SKM-1 treated with dmso at 0.1 percent for 144 hours (cell line): ENCODE measurements at regions not wholly inside any gene's neighbourhood (a gene's known extent, or its start where the extent isn't known, plus 50 kb on each side); places are given as distances from the start of the nearest gene placed in this dataset.
"Not testable (repeated sequence)": the region's sequence is repeated elsewhere in the genome, so short reads cannot be mapped to it uniquely, and the experiment has no call there.

ENCODE experiments used
- DNase-seq: peaks from one replicate; lab custom pipeline; 2025; ENCODE audit not compliant: unreplicated experiment; lab: John Stamatoyannopoulos, UW

DNA sequence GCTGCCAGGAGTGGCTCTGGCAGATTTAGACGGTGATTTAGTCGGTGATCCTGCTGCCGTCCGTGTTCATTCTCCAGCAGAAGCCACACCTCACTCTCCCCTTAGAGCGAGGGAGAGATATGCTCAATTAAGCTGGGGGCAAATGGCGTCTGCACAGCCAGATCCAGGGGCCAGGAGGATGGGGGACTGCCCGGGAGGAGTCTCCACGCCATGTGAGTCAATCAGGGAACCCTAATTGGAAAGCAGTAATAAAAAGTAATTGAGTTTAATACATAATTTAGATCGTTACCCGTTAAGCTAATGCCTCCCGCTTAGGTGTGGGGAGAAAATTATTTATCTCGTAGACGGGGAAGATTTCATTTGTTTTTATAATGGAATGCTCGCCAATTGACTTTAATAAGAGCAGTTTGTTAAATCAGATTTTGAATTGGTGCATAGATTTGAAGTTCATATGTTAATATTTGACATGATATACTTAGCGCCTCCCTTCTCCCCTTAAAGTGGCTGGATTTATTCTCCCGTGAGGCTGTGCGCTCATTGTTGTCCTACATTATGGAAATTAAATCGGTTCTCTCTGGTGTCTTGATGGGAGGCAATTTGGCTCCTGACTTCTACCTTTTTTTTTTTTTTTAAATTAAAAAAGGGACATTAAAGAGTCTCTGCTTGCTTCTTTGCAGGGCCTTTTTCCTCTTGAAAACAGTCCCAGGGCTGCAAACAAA is 104.9 kb upstream of the C14orf180 start:
- no peak for DNase-seq

DNA sequence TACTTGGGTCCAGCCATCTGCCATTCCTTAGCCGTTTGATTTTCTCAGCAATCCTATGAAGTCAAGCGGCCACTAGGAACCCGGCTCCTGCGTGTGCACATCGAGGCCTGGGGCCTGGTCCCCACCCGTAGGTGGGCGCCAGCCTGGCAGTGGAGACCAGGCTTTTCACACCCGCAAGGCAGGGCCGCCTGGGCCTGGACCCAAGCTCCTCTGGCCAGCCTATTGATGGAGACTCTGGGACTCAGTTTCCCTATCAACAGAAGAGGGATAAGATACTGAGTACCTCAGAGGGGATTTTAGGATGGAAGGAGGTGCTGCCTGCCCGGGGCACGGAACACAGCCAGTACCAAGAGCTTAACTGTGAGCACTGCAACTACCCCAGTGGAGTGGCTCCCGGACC is 104.3 kb upstream of the C14orf180 start:
- DNase-seq, result no peak

DNA sequence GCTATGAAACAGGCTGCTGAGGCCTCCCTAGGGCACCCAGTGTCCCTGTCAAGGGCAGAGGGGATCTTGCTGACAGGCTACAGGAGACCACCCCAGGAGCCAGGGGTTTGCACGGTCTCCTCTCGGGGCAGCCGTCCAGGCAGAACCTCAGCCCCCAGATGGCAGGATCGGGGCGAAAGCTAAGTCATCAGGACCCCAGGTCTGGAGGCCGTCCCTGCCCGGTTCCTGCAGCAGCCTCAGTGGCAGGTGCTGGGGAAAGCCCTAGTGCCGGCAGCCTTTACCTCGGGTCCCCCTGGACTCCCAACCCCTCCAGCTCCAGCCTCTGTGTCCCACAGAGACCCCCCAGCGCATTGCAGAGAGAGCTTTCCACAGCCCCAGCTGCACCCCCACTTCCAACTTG is 103.8 kb upstream of the C14orf180 start:
- no peak for DNase-seq

GRCh38 chr14:104476437-104476836 is 103.1 kb upstream of the C14orf180 start:
- no peak for DNase-seq

DNA sequence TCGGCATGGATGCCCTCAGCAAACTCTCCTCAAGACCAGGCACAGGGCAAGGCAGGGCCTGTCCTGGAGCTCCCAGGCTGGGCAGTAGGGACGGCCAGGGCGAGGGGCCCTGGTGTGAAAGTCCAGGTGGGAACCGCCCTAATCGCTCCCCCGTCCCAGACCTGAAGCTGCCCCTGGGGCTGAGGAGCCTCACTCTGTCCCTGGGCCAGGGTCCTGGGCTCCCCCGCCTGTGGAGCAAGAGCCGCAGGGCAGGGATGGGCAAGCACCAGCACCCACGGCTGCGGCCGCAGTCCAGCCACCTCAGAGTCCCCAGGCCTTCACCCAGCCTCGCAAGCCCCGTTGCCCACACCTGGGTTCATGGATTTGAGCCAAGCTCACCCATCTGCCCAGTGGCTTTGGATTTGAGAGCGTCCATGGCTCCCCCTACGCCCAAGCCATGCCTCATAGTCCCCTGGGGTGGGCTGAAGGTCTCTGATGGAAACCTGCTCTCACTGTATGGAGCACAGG is 102.4 kb upstream of the C14orf180 start:
- DNase-seq, result no peak

GRCh38 chr14:104477666-104478380 is 101.7 kb upstream of the C14orf180 start:
- DNase-seq, result no peak

DNA sequence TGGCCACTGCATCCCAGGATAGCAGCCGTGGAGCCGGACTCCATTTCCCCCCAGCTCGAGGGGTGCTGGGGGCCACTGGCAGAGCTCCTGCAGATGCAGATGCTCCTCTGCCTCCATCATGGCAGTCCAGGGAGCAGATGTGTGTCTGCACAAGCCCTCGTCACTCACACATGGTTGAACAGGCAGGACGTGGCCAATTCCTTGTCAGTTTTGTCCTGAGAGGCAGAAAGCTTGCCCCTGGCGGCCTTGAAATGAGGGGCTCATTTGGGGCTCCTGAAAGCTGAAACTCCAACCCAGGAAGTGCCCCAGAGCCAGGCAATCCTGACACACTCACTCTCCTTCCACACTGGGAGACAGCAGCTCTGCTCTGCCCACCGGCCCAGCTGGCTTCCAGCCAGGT is 100.9 kb upstream of the C14orf180 start:
- no peak for DNase-seq

DNA sequence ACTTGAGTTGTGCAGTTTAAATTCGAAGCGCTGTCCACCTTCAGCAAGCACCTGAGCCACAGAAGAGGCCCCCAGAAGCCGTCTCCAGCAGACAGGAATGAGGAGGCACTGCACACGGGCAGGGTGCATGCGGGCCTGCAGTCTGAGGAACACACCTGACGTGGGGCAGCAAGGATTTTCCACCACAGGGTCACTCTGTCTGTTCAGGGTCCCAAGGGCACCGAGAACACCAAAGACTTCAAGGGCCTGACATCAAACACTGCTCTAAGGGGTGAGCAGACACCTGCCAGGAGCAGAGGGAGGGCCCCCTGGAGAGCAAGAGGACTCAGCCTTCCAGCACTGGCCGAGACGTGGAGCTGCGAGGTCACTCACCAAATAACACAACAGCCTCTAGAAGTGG is 99.7 kb upstream of the C14orf180 start:
- DNase-seq, result no peak

GRCh38 chr14:104481323-104481722 is 98.2 kb upstream of the C14orf180 start:
- no peak for DNase-seq

- DNase-seq, result not testable (repeated sequence)
Measured at GRCh38 chr14:104482017-104482416, 97.5 kb upstream of the C14orf180 start.

GRCh38 chr14:104486222-104486923 is 93.2 kb upstream of the C14orf180 start:
- DNase-seq, result no peak

DNA sequence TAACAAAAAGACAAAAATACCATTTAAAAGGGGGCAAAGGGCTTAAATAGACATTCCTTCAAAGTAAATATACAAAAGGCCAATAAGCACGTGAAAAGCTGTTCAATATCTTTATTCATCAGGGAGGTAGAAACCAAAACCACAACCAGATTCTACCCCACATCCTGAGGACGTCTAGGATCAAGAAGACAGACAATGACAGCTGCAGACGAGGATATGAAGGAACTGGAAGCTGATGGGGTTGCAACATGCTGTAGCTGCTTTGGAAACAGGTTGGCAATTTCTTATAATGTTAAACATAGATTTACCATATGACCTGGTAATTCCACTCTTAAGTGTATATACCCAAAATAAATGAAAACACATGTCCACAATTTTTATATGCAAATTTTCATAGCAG is 85.1 kb upstream of the C14orf180 start:
- no peak for DNase-seq

DNA sequence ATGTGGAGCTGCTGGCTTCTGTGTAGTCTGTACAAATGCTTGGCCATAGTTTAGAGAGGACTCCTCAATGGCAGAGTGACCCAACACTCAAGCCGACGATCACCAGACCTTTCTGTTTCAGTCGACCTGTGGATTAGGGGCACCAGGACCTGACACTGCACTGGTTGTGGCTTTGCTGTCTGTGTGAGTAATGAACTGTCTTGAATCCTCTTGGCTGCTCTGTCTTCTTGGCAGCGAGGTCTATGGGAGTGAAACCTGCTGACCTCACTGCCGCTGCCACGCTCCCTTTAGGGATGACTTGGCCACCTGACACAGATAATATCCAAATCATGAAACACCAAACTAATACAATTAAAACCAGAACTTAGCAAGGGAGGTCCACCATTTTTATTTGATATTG is 83.5 kb upstream of the C14orf180 start:
- DNase-seq, result no peak

DNA sequence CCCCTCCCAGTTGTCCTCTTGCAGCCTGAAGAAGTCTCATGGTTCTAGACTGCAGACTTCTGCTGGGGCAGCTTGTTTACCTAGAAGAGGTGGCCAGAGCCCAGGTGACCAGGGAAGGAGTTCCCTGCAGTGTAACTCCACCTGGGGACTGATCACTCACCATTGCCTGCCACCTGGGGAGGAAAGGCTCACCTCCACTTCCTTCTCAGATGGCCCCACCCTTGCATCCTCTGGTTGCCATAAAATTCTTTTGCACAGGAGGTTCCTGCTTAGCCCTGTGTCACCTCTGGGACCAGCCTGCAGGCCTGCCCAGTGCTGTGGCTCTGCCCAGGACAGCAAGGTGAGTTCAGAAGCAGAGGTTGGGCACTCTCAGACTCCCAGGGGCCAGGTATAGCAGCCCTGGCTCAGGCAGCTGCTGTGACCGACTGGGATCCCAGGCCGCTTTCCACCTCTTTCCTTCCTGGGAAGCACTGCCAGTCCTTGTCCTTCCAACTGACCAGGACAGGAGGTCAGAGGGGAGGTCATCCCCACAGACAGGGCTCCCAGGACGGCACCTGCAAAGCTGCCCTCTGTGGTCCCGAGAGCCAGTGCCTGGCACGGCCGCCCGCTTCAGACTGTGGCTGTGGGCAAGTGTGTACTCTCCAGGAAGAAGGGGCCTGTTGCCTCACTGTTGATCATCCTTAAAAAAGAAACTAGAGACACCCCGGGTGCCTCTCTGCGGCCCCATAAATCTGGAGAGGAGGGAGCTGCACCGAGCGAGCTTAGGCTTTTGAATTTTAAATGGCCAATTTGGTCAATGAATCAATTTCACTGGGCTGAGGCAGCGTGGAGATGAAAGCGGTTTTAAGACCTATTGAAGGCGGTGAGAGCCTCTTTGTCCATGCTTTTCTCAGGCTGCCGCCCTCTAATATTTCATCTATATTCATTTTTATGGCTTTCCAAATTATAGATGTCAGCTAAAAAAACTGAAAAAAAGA is 79.5 kb upstream of the C14orf180 start:
- DNase-seq, result no peak

DNA sequence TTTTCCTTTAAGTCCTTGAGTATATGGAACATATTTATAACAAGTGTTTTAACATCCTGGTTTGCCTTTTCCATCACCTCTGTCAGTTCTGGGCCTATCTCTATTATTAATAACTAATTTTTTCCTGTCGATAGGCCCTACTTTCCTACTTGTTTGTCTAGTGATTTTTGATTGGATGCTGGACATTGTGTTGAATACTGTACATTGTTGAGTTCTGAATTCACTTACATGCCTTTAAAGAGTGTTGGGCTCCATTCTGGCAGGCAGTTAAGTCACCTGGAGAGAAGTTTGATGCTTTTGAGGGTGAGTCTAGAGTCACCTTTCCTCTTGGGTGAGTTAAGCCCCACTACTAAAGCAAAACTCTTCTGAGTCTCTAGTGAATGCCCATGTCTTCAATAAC is 77.5 kb upstream of the C14orf180 start:
- DNase-seq, result no peak

- DNase-seq, result no peak
Measured at GRCh38 chr14:104503691-104504090, 75.9 kb upstream of the C14orf180 start.

DNA sequence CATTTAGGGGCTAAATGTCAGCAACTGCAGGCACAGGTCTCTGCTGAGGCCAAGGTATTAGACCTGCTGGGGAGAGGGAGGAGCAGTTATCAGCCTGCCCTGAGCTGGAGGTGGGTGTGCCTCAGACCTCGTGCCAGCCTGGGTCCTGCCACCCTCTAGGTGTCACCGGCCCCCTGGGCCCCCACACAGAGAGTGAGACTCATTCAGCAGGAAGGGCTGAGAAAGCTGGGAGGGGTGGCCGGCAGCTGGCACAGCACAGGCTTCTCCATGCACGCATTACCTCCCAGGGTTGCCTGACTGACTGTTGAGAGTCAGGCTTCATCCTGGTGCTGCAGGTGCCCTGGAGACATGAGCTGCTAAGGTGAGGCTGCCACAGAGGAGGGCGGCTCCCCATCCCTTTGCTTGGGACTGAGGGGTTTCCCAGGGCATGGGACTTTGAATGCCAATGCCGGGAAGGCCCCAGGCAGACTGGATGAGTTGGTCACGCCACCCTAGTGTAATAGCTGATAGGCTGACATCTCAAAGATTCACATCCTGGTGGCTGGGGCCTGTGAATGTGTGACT is 75.3 kb upstream of the C14orf180 start:
- DNase-seq, result no peak

GRCh38 chr14:104505085-104506074 is 74.2 kb upstream of the C14orf180 start:
- no peak for DNase-seq
